Nephron progenitor cell (in vitro differentiated cells): ENCODE measurements at regions not wholly inside any gene's neighbourhood (a gene's known extent, or its start where the extent isn't known, plus 50 kb on each side); places are given as distances from the start of the nearest gene placed in this dataset.

Experiments used
- DNase-seq: peaks from one replicate; pipeline ENCODE4 v3.0.0; 2021
- H3K27ac Mint-ChIP-seq: 2 replicates; pipeline ENCODE4 v1.8.0; 2021; ENCODE audit warnings: mild to moderate bottlenecking, moderate library complexity, mixed read lengths
- H3K27me3 Mint-ChIP-seq: 2 replicates; pipeline ENCODE4 v1.8.0; 2021; ENCODE audit warnings: mild to moderate bottlenecking, low read depth, mixed read lengths; ENCODE audit not compliant: poor library complexity
- H3K36me3 Mint-ChIP-seq: 2 replicates; pipeline ENCODE4 v1.8.0; 2021; ENCODE audit warnings: low read depth, mixed read lengths
- H3K4me1 Mint-ChIP-seq: 2 replicates; pipeline ENCODE4 v1.8.0; 2021; ENCODE audit warnings: mixed read lengths
- H3K4me3 Mint-ChIP-seq: 2 replicates; pipeline ENCODE4 v1.8.0; 2021; ENCODE audit warnings: mild to moderate bottlenecking, moderate library complexity, mixed read lengths
- H3K9me3 Mint-ChIP-seq: 2 replicates; pipeline ENCODE4 v1.8.0; 2021; ENCODE audit warnings: mild to moderate bottlenecking, moderate library complexity, mixed read lengths
- CTCF ChIP-seq: fragments of 200-600 bp; sonication (generic); IDR thresholded peaks from 2 replicates; pipeline ENCODE4 v1.5.0; 2021; ENCODE audit warnings: antibody characterized with exemption

GRCh38 chr1:25146451-25146855 is 85.8 kb downstream of the SYF2 start:
- no peak for TF ChIP-seq CTCF
- H3K36me3 Mint-ChIP-seq: no peaks in the 10 kb centered on the region
- no peak overlapping the region for H3K27ac Mint-ChIP-seq
- peaks cover 55% of the 10 kb centered on the region for H3K27me3 Mint-ChIP-seq
- no peak overlapping the region for H3K4me3 Mint-ChIP-seq
- H3K4me1 Mint-ChIP-seq: peaks cover 17% of the 10 kb centered on the region
- H3K9me3 Mint-ChIP-seq: peaks cover 18% of the 10 kb centered on the region
- DNase-seq: no peak

GRCh38 chr1:25145775-25146393 is 86.4 kb downstream of the SYF2 start:
- H3K36me3 Mint-ChIP-seq: no peaks in the 10 kb centered on the region
- peaks cover 60% of the 10 kb centered on the region for H3K27me3 Mint-ChIP-seq
- no peak overlapping the region for H3K27ac Mint-ChIP-seq
- H3K9me3 Mint-ChIP-seq: peaks cover 18% of the 10 kb centered on the region
- peak; percentile 32 for DNase-seq
- TF ChIP-seq CTCF: no peak
- H3K4me1 Mint-ChIP-seq: peaks cover 17% of the 10 kb centered on the region
- H3K4me3 Mint-ChIP-seq: no peak overlapping the region

GRCh38 chr1:25140073-25140797 is 92.1 kb downstream of the SYF2 start:
- Mint-ChIP-seq H3K27ac (no peak overlapping the region), H3K27me3 (peaks cover 57% of the 10 kb centered on the region), H3K9me3 (no peaks in the 10 kb centered on the region), H3K36me3 (no peaks in the 10 kb centered on the region), H3K4me3 (no peak overlapping the region), H3K4me1 (peaks cover 17% of the 10 kb centered on the region)
- DNase-seq: no peak
- TF ChIP-seq CTCF: no peak

- no peak overlapping the region for H3K27ac Mint-ChIP-seq
- peaks cover 22% of the 10 kb centered on the region for H3K4me1 Mint-ChIP-seq
- H3K4me3 Mint-ChIP-seq: no peak overlapping the region
- TF ChIP-seq CTCF: no peak
- peaks cover 67% of the 10 kb centered on the region for H3K27me3 Mint-ChIP-seq
- H3K9me3 Mint-ChIP-seq: no peaks in the 10 kb centered on the region
- H3K36me3 Mint-ChIP-seq: no peaks in the 10 kb centered on the region
- no peak for DNase-seq
Observed at GRCh38 chr1:25137521-25138395, 94.5 kb downstream of the SYF2 start.

GRCh38 chr1:25137106-25137505 is 95.2 kb downstream of the SYF2 start:
- Mint-ChIP-seq H3K27ac (no peak overlapping the region), H3K36me3 (no peaks in the 10 kb centered on the region), H3K4me1 (peaks cover 17% of the 10 kb centered on the region), H3K9me3 (no peaks in the 10 kb centered on the region), H3K27me3 (peaks cover 67% of the 10 kb centered on the region), H3K4me3 (no peak overlapping the region)
- no peak for DNase-seq
- no peak for TF ChIP-seq CTCF
